ENCODE measurements at regions not wholly inside any gene's neighbourhood (a gene's known extent, or its start where the extent isn't known, plus 50 kb on each side); places are given as distances from the start of the nearest gene placed in this dataset.
"Not testable (repeated sequence)": the region's sequence is repeated elsewhere in the genome, so short reads cannot be mapped to it uniquely, and the experiment has no call there.

- not testable (repeated sequence) for DNase-seq (ENCODE audit: low read depth in 2 of 2)
Observed at GRCh38 chrX:96529386-96529785, 155.3 kb upstream of the DIAPH2 start.

- no peak for DNase-seq (ENCODE audit: low read depth in 2 of 2)
Observed at GRCh38 chrX:96538104-96538725, 146.4 kb upstream of the DIAPH2 start.

GRCh38 chrX:96540111-96540631 is 144.5 kb upstream of the DIAPH2 start:
- DNase-seq (ENCODE audit: low read depth in 2 of 2) = no peak

- DNase-seq (ENCODE audit: low read depth in 2 of 2) = not testable (repeated sequence)
Observed at GRCh38 chrX:96546281-96546680, 138.4 kb upstream of the DIAPH2 start.

GRCh38 chrX:96551322-96551872 is 133.2 kb upstream of the DIAPH2 start:
- no peak for DNase-seq (ENCODE audit: low read depth in 2 of 2)

GRCh38 chrX:96556886-96557285 is 127.8 kb upstream of the DIAPH2 start:
- DNase-seq (ENCODE audit: low read depth in 2 of 2) = no peak

GRCh38 chrX:96561129-96561528 is 123.5 kb upstream of the DIAPH2 start:
- DNase-seq (ENCODE audit: low read depth in 2 of 2) = not testable (repeated sequence)

- no peak for DNase-seq (ENCODE audit: low read depth in 2 of 2)
Observed at GRCh38 chrX:96563646-96564045, 121.0 kb upstream of the DIAPH2 start.

GRCh38 chrX:96564595-96564994 is 120.0 kb upstream of the DIAPH2 start:
- DNase-seq (ENCODE audit: low read depth in 2 of 2) = no peak

GRCh38 chrX:96566878-96567277 is 117.8 kb upstream of the DIAPH2 start:
- no peak for DNase-seq (ENCODE audit: low read depth in 2 of 2)

- DNase-seq (ENCODE audit: low read depth in 2 of 2) = no peak
Observed at GRCh38 chrX:96568071-96568470, 116.6 kb upstream of the DIAPH2 start.

- DNase-seq (ENCODE audit: low read depth in 2 of 2) = no peak
Observed at GRCh38 chrX:96569034-96569433, 115.6 kb upstream of the DIAPH2 start.

- no peak for DNase-seq (ENCODE audit: low read depth in 2 of 2)
Observed at GRCh38 chrX:96575011-96575410, 109.6 kb upstream of the DIAPH2 start.

- DNase-seq (ENCODE audit: low read depth in 2 of 2) = no peak
Observed at GRCh38 chrX:96576368-96576767, 108.3 kb upstream of the DIAPH2 start.

- no peak for DNase-seq (ENCODE audit: low read depth in 2 of 2)
Observed at GRCh38 chrX:96578781-96579180, 105.9 kb upstream of the DIAPH2 start.

- no peak for DNase-seq (ENCODE audit: low read depth in 2 of 2)
Observed at GRCh38 chrX:96579252-96579651, 105.4 kb upstream of the DIAPH2 start.

- DNase-seq (ENCODE audit: low read depth in 2 of 2) = no peak
Observed at GRCh38 chrX:96590403-96590802, 94.2 kb upstream of the DIAPH2 start.

- DNase-seq (ENCODE audit: low read depth in 2 of 2) = no peak
Observed at GRCh38 chrX:96591421-96591820, 93.2 kb upstream of the DIAPH2 start.

GRCh38 chrX:96597847-96598246 is 86.8 kb upstream of the DIAPH2 start:
- DNase-seq (ENCODE audit: low read depth in 2 of 2) = not testable (repeated sequence)

- DNase-seq (ENCODE audit: low read depth in 2 of 2) = no peak
Observed at GRCh38 chrX:96611619-96612362, 72.9 kb upstream of the DIAPH2 start.

- DNase-seq (ENCODE audit: low read depth in 2 of 2) = no peak
Observed at GRCh38 chrX:96615448-96615847, 69.2 kb upstream of the DIAPH2 start.

- no peak for DNase-seq (ENCODE audit: low read depth in 2 of 2)
Observed at GRCh38 chrX:96619588-96619987, 65.1 kb upstream of the DIAPH2 start.

GRCh38 chrX:96621811-96622210 is 62.8 kb upstream of the DIAPH2 start:
- no peak for DNase-seq (ENCODE audit: low read depth in 2 of 2)

Data from activated CD4-positive, alpha-beta T cell treated with anti-CD3 and anti-CD28 coated beads for 24 hours (primary cell).